DND-41 (cell line): ENCODE measurements at regions not wholly inside any gene's neighbourhood (a gene's known extent, or its start where the extent isn't known, plus 50 kb on each side); places are given as distances from the start of the nearest gene placed in this dataset.

Experiments used
- CTCF ChIP-seq: IDR thresholded peaks from 2 replicates; pipeline ENCODE4 v1.5.1; 2012; ENCODE audit warnings: borderline replicate concordance, low read length, moderate library complexity, mild to moderate bottlenecking; ENCODE audit not compliant: poor library complexity, severe bottlenecking; ENCODE audit errors: extremely low read depth
- EZH2 ChIP-seq: IDR thresholded peaks from 3 replicates; pipeline ENCODE4 v1.6.1; 2012; ENCODE audit warnings: borderline replicate concordance, low read depth, mild to moderate bottlenecking, moderate library complexity, low read length, inconsistent platforms; ENCODE audit not compliant: severe bottlenecking

DNA sequence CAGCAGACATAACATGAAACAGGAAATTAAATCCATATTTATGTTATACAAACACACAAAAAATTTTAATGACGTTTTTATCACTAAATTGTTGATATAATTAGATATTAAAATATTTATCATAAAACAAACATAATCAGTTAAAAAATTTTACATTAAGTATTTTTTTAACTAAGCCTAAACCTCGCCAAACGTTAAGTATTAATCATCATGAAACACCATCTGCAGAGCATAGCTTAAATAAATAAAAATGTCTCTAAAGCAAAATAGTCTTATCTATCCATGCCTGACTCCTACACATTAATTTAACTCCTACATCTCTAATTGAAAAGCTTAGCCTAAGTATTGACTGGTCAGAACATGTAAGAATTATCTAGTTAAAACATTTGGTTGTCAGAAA lies 271.6 kb upstream of the RND3 start:
- no peak for TF ChIP-seq CTCF
- TF ChIP-seq EZH2: no peak
